GM12872 (cell line): ENCODE measurements at regions not wholly inside any gene's neighbourhood (a gene's known extent, or its start where the extent isn't known, plus 50 kb on each side); places are given as distances from the start of the nearest gene placed in this dataset.

ENCODE experiments used
- TF ChIP-seq, protein P1 (sequence below): IDR thresholded peaks from 3 replicates; pipeline ENCODE4 v1.5.1; 2011; ENCODE audit warnings: low read depth, mild to moderate bottlenecking, low read length, moderate library complexity; ENCODE audit not compliant: insufficient read depth

DNA sequence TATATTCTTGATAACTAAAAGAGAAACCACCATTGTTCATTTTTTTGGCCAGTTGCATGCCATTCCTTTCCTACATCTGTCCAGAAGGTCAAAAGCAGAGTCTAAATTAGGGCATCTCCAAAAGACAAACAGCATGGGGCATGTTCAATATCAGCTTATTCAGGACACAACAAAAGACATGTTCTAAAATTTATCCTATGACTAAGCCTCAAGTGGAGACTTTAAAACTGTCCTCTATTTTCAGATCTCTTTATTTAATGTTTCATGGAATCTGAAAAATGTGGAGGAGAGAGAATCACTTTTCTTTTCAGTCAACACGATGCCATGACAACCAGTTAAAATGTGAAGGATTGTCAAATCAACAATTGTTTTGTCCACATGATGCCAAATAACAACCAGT lies 303.4 kb upstream of the PRMT6 start:
- TF ChIP-seq, protein P1, sequence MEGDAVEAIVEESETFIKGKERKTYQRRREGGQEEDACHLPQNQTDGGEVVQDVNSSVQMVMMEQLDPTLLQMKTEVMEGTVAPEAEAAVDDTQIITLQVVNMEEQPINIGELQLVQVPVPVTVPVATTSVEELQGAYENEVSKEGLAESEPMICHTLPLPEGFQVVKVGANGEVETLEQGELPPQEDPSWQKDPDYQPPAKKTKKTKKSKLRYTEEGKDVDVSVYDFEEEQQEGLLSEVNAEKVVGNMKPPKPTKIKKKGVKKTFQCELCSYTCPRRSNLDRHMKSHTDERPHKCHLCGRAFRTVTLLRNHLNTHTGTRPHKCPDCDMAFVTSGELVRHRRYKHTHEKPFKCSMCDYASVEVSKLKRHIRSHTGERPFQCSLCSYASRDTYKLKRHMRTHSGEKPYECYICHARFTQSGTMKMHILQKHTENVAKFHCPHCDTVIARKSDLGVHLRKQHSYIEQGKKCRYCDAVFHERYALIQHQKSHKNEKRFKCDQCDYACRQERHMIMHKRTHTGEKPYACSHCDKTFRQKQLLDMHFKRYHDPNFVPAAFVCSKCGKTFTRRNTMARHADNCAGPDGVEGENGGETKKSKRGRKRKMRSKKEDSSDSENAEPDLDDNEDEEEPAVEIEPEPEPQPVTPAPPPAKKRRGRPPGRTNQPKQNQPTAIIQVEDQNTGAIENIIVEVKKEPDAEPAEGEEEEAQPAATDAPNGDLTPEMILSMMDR, result no peak

DNA sequence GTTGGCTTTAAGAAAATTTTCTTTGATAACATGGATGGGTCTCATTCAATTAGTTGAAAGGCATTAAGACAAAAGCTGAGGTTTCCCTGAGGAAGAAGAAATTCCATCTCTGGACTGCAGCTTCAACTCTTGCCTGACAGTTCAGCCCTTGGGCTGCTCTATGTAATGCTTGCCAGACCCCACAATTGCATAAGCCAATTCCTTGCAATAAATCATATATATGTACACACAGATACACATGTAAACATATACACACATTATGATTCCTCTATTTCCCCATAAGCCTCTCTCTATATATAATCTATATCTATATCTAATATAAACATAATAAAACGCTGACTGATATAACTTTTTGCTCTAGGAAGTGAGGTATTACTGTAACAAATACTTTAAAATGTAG lies 301.5 kb upstream of the PRMT6 start:
- TF ChIP-seq, protein P1, result no peak

DNA sequence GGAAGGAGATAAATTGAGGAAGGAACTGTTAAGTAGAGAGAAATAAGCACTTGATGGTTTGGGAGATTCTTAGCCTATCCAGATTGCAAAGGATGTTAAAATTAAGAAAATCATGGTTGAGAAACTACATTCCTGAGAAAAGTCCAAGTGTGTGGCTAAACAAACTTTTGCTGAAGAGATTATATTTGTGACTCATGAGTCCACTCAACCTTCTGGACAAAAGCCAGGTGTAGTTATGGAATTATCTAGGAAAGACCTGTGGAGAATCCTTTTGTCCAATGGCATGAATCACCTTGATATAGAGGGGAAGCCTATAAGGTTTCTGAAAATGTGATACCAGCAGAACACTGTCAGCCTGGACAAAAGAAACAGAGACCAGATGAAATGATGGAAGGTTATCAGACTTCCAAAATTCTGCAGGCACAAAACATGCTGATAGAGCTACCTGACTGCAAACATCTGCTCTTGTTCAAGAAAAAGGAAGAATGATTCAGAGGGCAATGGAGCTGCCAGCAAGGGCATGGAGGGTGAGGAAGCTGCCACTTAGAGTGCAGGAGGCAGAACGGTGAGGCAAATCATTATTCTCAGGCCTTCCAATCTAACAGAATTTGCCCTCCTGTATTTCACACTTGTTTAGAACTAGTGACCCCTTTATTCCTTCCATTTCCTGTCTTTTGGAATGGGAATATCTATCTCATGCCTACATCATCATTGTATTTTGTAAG lies 300.6 kb upstream of the PRMT6 start:
- TF ChIP-seq, protein P1, result no peak

DNA sequence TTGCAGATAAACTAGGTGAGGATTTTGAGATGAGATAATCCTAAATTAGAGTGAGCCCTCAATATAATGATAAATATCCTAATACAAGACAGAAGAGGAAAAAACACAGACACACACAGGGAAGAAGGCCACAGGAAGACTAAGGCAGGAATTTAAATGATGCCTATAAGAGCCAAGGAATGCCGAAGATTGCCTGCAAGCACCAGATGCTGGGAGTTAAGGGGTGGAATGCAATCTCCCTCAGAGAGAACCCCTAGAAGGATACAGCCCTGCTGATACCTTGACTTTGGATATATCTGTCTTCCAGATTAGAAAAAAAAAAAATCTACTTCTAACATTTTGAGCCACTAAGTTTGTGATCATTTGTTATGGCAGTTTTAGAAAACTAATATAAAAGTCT lies 299.7 kb upstream of the PRMT6 start:
- TF ChIP-seq, protein P1, result no peak

DNA sequence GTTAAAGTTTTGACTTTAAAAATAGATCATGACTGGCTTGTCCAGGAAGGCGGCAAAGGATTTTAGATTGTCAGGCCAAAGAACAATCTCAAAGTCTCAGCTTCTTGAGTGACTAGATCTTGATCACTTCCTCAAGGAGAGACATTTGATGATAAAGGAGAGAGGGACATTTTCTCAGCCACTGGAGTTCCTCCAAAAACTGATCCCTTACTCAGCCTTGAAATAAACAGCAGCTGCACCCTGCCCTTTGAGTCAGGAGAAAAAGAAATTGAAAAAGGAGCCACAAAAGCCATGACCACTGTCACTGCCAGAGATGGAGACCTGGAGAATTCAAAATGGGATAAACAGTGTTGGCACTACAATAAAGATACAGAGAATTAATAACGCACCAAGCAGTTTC lies 288.4 kb upstream of the PRMT6 start:
- TF ChIP-seq, protein P1, result no peak

DNA sequence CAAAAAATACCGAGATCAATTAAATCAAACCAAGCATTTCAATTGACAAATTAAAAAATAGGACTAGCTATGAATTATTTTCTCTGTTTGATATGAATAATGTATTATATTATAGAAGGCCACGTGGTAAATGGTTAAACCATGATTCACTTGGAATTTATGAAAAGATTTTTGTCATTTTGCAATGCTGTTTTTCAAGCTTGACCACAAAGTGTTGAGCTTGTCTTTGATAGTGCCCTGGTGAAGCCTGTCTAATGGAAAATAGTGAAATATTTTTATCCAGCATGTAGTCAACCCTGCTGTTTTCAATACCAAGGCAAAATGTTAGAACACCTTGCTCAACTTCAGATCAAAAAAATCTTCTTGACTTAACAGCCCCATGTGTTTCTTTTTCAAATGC lies 288.0 kb upstream of the PRMT6 start:
- TF ChIP-seq, protein P1, result no peak

DNA sequence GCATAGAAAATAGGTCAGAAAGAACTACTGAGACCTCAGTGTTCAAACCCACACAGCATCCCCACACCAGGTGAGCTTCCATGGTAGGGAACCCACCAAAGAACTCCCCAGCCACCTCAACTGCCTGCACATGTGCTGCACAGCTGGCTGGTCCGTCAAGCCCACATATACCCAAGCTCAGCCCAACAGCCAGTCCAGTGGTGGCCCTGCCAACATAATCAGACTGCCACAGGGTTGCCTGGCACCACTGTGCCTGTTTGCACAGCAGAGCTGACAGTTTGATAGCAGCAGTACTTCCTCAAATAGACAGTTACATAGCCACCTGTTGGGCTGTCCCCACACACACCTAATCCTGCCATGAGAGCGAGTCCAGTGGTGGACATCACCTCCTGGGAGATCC lies 283.3 kb upstream of the PRMT6 start:
- TF ChIP-seq, protein P1, result no peak
